Naive B cell (primary cell): ENCODE measurements at regions not wholly inside any gene's neighbourhood (a gene's known extent, or its start where the extent isn't known, plus 50 kb on each side); places are given as distances from the start of the nearest gene placed in this dataset.

Experiments used
- ATAC-seq, 2 donors: fragments of 150-1000 bp; cut with Tn5 transposase; 2 replicates each; pipeline ENCODE4 v1.10.0; 2021; ENCODE audit warnings: low read depth in 2 of 2, mild to moderate bottlenecking in 2 of 2, moderate library complexity in 2 of 2
- DNase-seq: peaks from one replicate; pipeline ENCODE4 v3.0.0; 2022
- H3K27ac Mint-ChIP-seq, 6 donors: one replicate each; pipeline ENCODE4 v1.8.0; 2020 to 2022; ENCODE audit warnings: mild to moderate bottlenecking in 6 of 6, mixed read lengths in 6 of 6, moderate library complexity in 5 of 6, inconsistent platforms in 2 of 6
- H3K27me3 Mint-ChIP-seq, 3 donors: one replicate each; pipeline ENCODE4 v1.8.0; 2021 to 2022; ENCODE audit warnings: mixed read lengths in 3 of 3, mild to moderate bottlenecking in 1 of 3
- H3K36me3 Mint-ChIP-seq, 2 donors: one replicate each; pipeline ENCODE4 v1.8.0; 2020 to 2022; ENCODE audit warnings: mixed read lengths in 2 of 2, inconsistent platforms in 1 of 2, mild to moderate bottlenecking in 1 of 2
- H3K4me1 Mint-ChIP-seq, 3 donors: one replicate each; pipeline ENCODE4 v1.8.0; 2020 to 2022; ENCODE audit warnings: mixed read lengths in 3 of 3, inconsistent platforms in 1 of 3, mild to moderate bottlenecking in 1 of 3, moderate library complexity in 1 of 3
- H3K4me3 Mint-ChIP-seq, 8 donors: one replicate each; pipeline ENCODE4 v1.8.0; 2020 to 2022; ENCODE audit warnings: mild to moderate bottlenecking in 8 of 8, mixed read lengths in 8 of 8, moderate library complexity in 8 of 8, inconsistent platforms in 2 of 8
- H3K9me3 Mint-ChIP-seq, 7 donors: one replicate each; pipeline ENCODE4 v1.8.0; 2020 to 2022; ENCODE audit warnings: mixed read lengths in 7 of 7, mild to moderate bottlenecking in 5 of 7, inconsistent platforms in 2 of 7, moderate library complexity in 1 of 7

- H3K27ac Mint-ChIP-seq, result no peak overlapping the region
- no peak overlapping the region for H3K4me3 Mint-ChIP-seq
- H3K4me1 Mint-ChIP-seq, result peaks cover 0 to 1% (median 0%) of the 10 kb centered on the region in 3 donors
- ATAC-seq (no peak), DNase-seq (no peak)
- H3K36me3 Mint-ChIP-seq, result no peaks in the 10 kb centered on the region
- H3K27me3 Mint-ChIP-seq, result peaks cover 12 to 31% (median 31%) of the 10 kb centered on the region in 3 donors
- no peaks in the 10 kb centered on the region for H3K9me3 Mint-ChIP-seq
These were observed 72.2 kb upstream of the INSIG1 start for GRCh38 chr7:155225516-155225915.

DNA sequence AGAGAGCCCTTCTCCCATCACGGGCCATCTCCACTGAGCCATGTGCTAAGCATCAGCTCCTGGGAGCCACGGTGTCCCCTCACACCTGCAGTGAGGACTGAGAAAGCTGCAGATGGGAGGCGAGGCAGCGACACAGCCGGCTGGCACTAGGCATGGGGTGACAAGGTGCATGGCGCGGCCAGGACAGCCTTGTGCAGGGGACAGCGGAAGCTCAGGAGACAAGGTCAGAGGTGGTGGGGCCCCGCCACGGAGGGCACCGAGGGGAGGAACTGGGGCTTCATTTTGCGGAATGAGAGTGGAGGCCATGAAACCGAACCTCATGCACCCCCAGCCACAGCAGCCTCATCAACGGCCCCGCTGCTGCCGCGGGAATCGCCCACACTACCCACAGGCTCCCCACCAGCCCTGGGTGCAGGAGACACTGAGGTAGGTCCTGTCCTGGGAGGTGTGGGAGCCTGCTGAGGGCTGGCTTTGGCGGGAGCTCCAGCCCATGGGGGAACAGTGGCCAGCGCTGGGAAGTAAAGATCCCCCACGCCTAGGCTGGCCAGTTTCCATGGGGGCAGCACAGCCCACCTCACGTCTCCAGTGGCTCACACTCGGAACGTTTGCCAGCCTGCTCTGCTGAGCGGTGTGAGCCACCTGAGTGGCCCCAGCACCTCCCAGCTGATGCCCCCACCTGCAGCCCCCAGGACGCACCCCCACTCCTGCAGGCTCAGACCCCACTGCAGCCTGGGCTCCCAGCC, 71.2 kb upstream of the INSIG1 start:
- no peak overlapping the region for H3K27ac Mint-ChIP-seq
- no peaks in the 10 kb centered on the region for H3K9me3 Mint-ChIP-seq
- no peak overlapping the region for H3K4me3 Mint-ChIP-seq
- no peaks in the 10 kb centered on the region for H3K36me3 Mint-ChIP-seq
- ATAC-seq (no peak), DNase-seq (no peak)
- peaks cover 0 to 1% (median 0%) of the 10 kb centered on the region in 3 donors for H3K4me1 Mint-ChIP-seq
- H3K27me3 Mint-ChIP-seq, result peaks cover 12 to 29% (median 28%) of the 10 kb centered on the region in 3 donors

- Mint-ChIP-seq H3K27ac (peak overlapping the region in 3 of 6 donors; percentile 1 to 57 (median 37)), H3K36me3 (no peaks in the 10 kb centered on the region), H3K4me3 (no peak overlapping the region), H3K9me3 (no peaks in the 10 kb centered on the region), H3K27me3 (peaks cover 12 to 25% (median 21%) of the 10 kb centered on the region in 3 donors), H3K4me1 (peaks cover 0 to 1% (median 0%) of the 10 kb centered on the region in 3 donors)
- DNase-seq (no peak), ATAC-seq (no peak)
These were observed 70.5 kb upstream of the INSIG1 start for GRCh38 chr7:155227004-155227787.

- peaks cover 0 to 1% (median 0%) of the 10 kb centered on the region in 3 donors for H3K4me1 Mint-ChIP-seq
- no peak overlapping the region for H3K4me3 Mint-ChIP-seq
- ATAC-seq (no peak), DNase-seq (no peak)
- peaks cover 12 to 22% (median 21%) of the 10 kb centered on the region in 3 donors for H3K27me3 Mint-ChIP-seq
- no peaks in the 10 kb centered on the region for H3K36me3 Mint-ChIP-seq
- no peaks in the 10 kb centered on the region for H3K9me3 Mint-ChIP-seq
- H3K27ac Mint-ChIP-seq, result peak overlapping the region in 1 of 6 donors; percentile 33
These were observed 69.8 kb upstream of the INSIG1 start for GRCh38 chr7:155227788-155228458.

DNA sequence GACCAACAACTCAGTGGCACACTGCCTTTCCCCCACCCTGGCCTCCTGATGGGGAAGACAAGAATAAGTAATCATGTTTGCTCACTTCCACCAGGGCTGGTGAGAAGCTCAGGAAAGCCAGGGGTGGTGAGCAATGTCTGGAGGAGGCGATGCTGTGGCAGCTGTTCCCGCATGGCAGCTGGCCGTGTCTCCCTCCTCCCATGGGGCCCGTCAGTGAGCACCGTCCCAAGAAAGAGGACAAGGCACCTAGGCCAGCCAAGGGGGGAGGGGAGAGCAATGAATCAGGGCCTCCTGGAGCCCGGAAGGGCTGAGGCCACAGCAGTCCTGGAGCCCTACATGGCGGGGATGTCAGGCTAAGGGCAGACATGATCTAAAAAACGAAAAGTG, 69.2 kb upstream of the INSIG1 start:
- Mint-ChIP-seq H3K4me3 (no peak overlapping the region), H3K27ac (no peak overlapping the region), H3K4me1 (peaks cover 0 to 1% (median 0%) of the 10 kb centered on the region in 3 donors), H3K36me3 (no peaks in the 10 kb centered on the region), H3K9me3 (no peaks in the 10 kb centered on the region), H3K27me3 (peaks cover 16 to 21% (median 20%) of the 10 kb centered on the region in 3 donors)
- no peak for DNase-seq
- ATAC-seq, result no peak

DNA sequence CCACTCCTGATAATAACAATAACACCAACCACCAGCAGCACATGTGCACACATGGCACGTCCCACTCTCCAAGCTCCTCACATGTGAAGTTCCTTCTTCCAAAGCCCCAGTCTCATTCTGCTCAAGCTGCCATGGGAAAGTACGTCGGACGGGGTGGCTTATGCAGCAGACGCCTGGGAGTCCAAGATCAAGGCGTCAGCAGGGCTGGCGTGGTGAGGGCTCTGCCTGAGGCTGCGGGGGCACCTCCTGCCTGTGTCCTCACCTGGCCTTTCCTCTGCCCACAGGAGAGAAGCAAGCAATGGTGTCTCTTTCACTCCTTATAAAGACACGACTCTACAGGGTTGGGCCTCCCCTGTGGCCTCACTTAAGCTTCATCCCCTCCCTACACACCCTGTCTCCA, 68.8 kb upstream of the INSIG1 start:
- Mint-ChIP-seq H3K36me3 (no peaks in the 10 kb centered on the region), H3K4me3 (no peak overlapping the region), H3K27me3 (peaks cover 16 to 21% (median 20%) of the 10 kb centered on the region in 3 donors), H3K9me3 (no peaks in the 10 kb centered on the region), H3K4me1 (peaks cover 0 to 1% (median 0%) of the 10 kb centered on the region in 3 donors), H3K27ac (no peak overlapping the region)
- DNase-seq, result no peak
- ATAC-seq, result no peak

GRCh38 chr7:155229548-155230168, 68.0 kb upstream of the INSIG1 start:
- Mint-ChIP-seq H3K9me3 (no peaks in the 10 kb centered on the region), H3K4me3 (no peak overlapping the region), H3K36me3 (no peaks in the 10 kb centered on the region), H3K27me3 (peaks cover 16 to 21% (median 20%) of the 10 kb centered on the region in 3 donors), H3K27ac (peak overlapping the region in 1 of 6 donors; percentile 9), H3K4me1 (peaks cover 0 to 1% (median 0%) of the 10 kb centered on the region in 3 donors)
- ATAC-seq, result no peak
- no peak for DNase-seq

DNA sequence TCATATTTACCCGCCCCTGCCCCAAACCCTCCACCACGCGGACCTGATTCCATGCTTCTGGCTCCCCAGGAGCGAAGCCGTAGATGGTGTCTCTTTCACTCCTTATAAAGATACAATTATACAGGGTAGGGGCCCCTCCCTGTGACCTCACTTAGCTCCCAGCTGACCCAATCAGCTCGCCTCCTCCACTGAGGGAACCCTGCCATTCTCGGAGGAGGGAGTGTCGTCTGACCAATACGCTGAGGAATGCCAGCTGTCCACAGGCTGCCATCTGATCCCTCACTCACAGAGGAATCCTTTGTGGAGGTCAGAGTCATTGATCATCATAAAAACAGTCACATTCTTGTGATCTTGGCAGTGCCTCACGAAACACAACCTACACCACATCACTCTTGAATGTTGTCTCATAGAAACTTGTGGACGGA, 67.5 kb upstream of the INSIG1 start:
- Mint-ChIP-seq H3K27me3 (peaks cover 16 to 21% (median 20%) of the 10 kb centered on the region in 3 donors), H3K4me1 (peaks cover 0 to 1% (median 0%) of the 10 kb centered on the region in 3 donors), H3K4me3 (no peak overlapping the region), H3K36me3 (no peaks in the 10 kb centered on the region), H3K9me3 (no peaks in the 10 kb centered on the region), H3K27ac (no peak overlapping the region)
- DNase-seq, result no peak
- no peak for ATAC-seq

GRCh38 chr7:155231241-155231800, 66.4 kb upstream of the INSIG1 start:
- no peak for ATAC-seq
- Mint-ChIP-seq H3K27ac (no peak overlapping the region), H3K4me1 (peaks cover 0 to 1% (median 0%) of the 10 kb centered on the region in 3 donors), H3K4me3 (no peak overlapping the region), H3K9me3 (no peaks in the 10 kb centered on the region), H3K36me3 (no peaks in the 10 kb centered on the region), H3K27me3 (peaks cover 11 to 16% (median 12%) of the 10 kb centered on the region in 3 donors)
- DNase-seq, result no peak

- Mint-ChIP-seq H3K27me3 (peaks cover 10 to 16% (median 11%) of the 10 kb centered on the region in 3 donors), H3K4me1 (peaks cover 0 to 1% (median 0%) of the 10 kb centered on the region in 3 donors), H3K36me3 (no peaks in the 10 kb centered on the region), H3K27ac (no peak overlapping the region), H3K9me3 (no peaks in the 10 kb centered on the region), H3K4me3 (no peak overlapping the region)
- no peak for ATAC-seq
- no peak for DNase-seq
These were observed 65.7 kb upstream of the INSIG1 start for GRCh38 chr7:155231941-155232340.

- DNase-seq (no peak), ATAC-seq (no peak)
- Mint-ChIP-seq H3K4me3 (no peak overlapping the region), H3K36me3 (no peaks in the 10 kb centered on the region), H3K27ac (no peak overlapping the region), H3K27me3 (peaks cover 6 to 10% (median 9%) of the 10 kb centered on the region in 3 donors), H3K4me1 (peaks cover 0 to 1% (median 0%) of the 10 kb centered on the region in 3 donors), H3K9me3 (no peaks in the 10 kb centered on the region)
These were observed 64.8 kb upstream of the INSIG1 start for GRCh38 chr7:155232911-155233310.

- peaks cover 0 to 1% (median 0%) of the 10 kb centered on the region in 3 donors for H3K4me1 Mint-ChIP-seq
- ATAC-seq (no peak), DNase-seq (no peak)
- H3K4me3 Mint-ChIP-seq, result no peak overlapping the region
- H3K9me3 Mint-ChIP-seq, result no peaks in the 10 kb centered on the region
- H3K36me3 Mint-ChIP-seq, result no peaks in the 10 kb centered on the region
- H3K27me3 Mint-ChIP-seq, result peaks cover 6 to 10% (median 9%) of the 10 kb centered on the region in 3 donors
- H3K27ac Mint-ChIP-seq, result peak overlapping the region in 1 of 6 donors; percentile 76
These were observed 64.1 kb upstream of the INSIG1 start for GRCh38 chr7:155233311-155234157.
